Ramos (cell line): ENCODE measurements at regions not wholly inside any gene's neighbourhood (a gene's known extent, or its start where the extent isn't known, plus 50 kb on each side); places are given as distances from the start of the nearest gene placed in this dataset.

Experiments
- in situ Hi-C: fragments of 300-500 bp; cut with MboI; formaldehyde crosslinking; loops from one replicate; pipeline ENCODE4 v1.14.3; 2022; ENCODE audit warnings: low sequenced_read_pairs; ENCODE audit not compliant: unreplicated experiment

GRCh38 chr12:132397152-132397933 lies 68.0 kb upstream of the GALNT9 start:
- in situ Hi-C loops, result no loop called here

GRCh38 chr12:132396657-132397056 lies 67.3 kb upstream of the GALNT9 start:
- in situ Hi-C loops, result no loop called here

- in situ Hi-C loops, result no loop called here
Measured at GRCh38 chr12:132395908-132396305, 66.5 kb upstream of the GALNT9 start.

GRCh38 chr12:132395192-132395907 lies 66.0 kb upstream of the GALNT9 start:
- in situ Hi-C loops, result no loop called here

GRCh38 chr12:132393991-132394949 lies 64.9 kb upstream of the GALNT9 start:
- in situ Hi-C loops, result no loop called here

GRCh38 chr12:132393245-132393795 lies 63.9 kb upstream of the GALNT9 start:
- in situ Hi-C loops, result no loop called here

- in situ Hi-C loops, result no loop called here
Measured at GRCh38 chr12:132392389-132393244, 63.2 kb upstream of the GALNT9 start.

GRCh38 chr12:132391326-132392041 lies 62.1 kb upstream of the GALNT9 start:
- in situ Hi-C loops, result no loop called here

GRCh38 chr12:132390287-132391076 lies 61.1 kb upstream of the GALNT9 start:
- in situ Hi-C loops, result no loop called here

GRCh38 chr12:132389526-132390286 lies 60.3 kb upstream of the GALNT9 start:
- in situ Hi-C loops, result no loop called here

- in situ Hi-C loops, result no loop called here
Measured at GRCh38 chr12:132389026-132389425, 59.6 kb upstream of the GALNT9 start.

GRCh38 chr12:132388379-132389015 lies 59.1 kb upstream of the GALNT9 start:
- in situ Hi-C loops, result no loop called here

- in situ Hi-C loops, result no loop called here
Measured at GRCh38 chr12:132386926-132387497, 57.6 kb upstream of the GALNT9 start.

- in situ Hi-C loops, result no loop called here
Measured at GRCh38 chr12:132385923-132386751, 56.7 kb upstream of the GALNT9 start.

GRCh38 chr12:132384916-132385774 lies 55.8 kb upstream of the GALNT9 start:
- in situ Hi-C loops, result no loop called here
